Effector CD4-positive, alpha-beta T cell (primary cell): ENCODE measurements at regions not wholly inside any gene's neighbourhood (a gene's known extent, or its start where the extent isn't known, plus 50 kb on each side); places are given as distances from the start of the nearest gene placed in this dataset.

Experiments used
- DNase-seq: peaks from one replicate; pipeline ENCODE4 v3.0.0-alpha.2; 2020

GRCh38 chr21:38743772-38744529 lies 61.8 kb upstream of the ETS2 start:
- no peak for DNase-seq

GRCh38 chr21:38744861-38745260 lies 60.9 kb upstream of the ETS2 start:
- DNase-seq, result no peak

- no peak for DNase-seq
These were observed 57.9 kb upstream of the ETS2 start for GRCh38 chr21:38747810-38748209.

GRCh38 chr21:38751379-38752050 lies 54.2 kb upstream of the ETS2 start:
- no peak for DNase-seq

- DNase-seq, result no peak
These were observed 53.7 kb upstream of the ETS2 start for GRCh38 chr21:38752051-38752505.

- DNase-seq, result no peak
These were observed 52.6 kb upstream of the ETS2 start for GRCh38 chr21:38753114-38753513.

- no peak for DNase-seq
These were observed 52.2 kb upstream of the ETS2 start for GRCh38 chr21:38753557-38753971.
